ENCODE measurements at regions not wholly inside any gene's neighbourhood (a gene's known extent, or its start where the extent isn't known, plus 50 kb on each side); places are given as distances from the start of the nearest gene placed in this dataset.

- TF ChIP-seq EZH2 (IDR thresholded peaks at IDR 0.05; ENCODE audit: low read depth, unreplicated experiment) = no peak
- TF ChIP-seq CTCF (conservative IDR thresholded peaks at IDR 0.05; ENCODE audit: low read depth in 2 of 2) = no peak
- no peak for TF ChIP-seq REST (IDR thresholded peaks at IDR 0.05; ENCODE audit: unreplicated experiment)
- TF ChIP-seq POLR2AphosphoS5 (IDR thresholded peaks at IDR 0.05; ENCODE audit: low read depth) = no peak
- TF ChIP-seq EZH2phosphoT487 (IDR thresholded peaks at IDR 0.05; ENCODE audit: unreplicated experiment) = no peak
- no peak for TF ChIP-seq ZNF114 (CRISPR knock-in tag; IDR thresholded peaks at IDR 0.05)
- no peak for TF ChIP-seq JUNB (IDR thresholded peaks at IDR 0.05; ENCODE audit: unreplicated experiment)
- no peak for TF ChIP-seq ETS1 (IDR thresholded peaks at IDR 0.05)
- no peak for TF ChIP-seq NANOG (IDR thresholded peaks at IDR 0.05; ENCODE audit: borderline replicate concordance)
- no peak for TF ChIP-seq STAT1 (IDR thresholded peaks at IDR 0.05; ENCODE audit: unreplicated experiment)
- TF ChIP-seq CREB1 (CRISPR knock-in tag; IDR thresholded peaks at IDR 0.05; ENCODE audit: low read depth) = no peak
- TF ChIP-seq ZNF331 (CRISPR knock-in tag; IDR thresholded peaks at IDR 0.05; ENCODE audit: low read depth) = no peak
- TF ChIP-seq ZNF462 (CRISPR knock-in tag; IDR thresholded peaks at IDR 0.05) = no peak
Observed at GRCh38 chr22:49655168-49655812, 172.4 kb downstream of the BRD1 start.

Data from GM23338 (cell line).